Activated CD4-positive, alpha-beta T cell treated with anti-CD3 and anti-CD28 coated beads for 36 hours (primary cell): ENCODE measurements at regions not wholly inside any gene's neighbourhood (a gene's known extent, or its start where the extent isn't known, plus 50 kb on each side); places are given as distances from the start of the nearest gene placed in this dataset.
"Not testable (repeated sequence)": the region's sequence is repeated elsewhere in the genome, so short reads cannot be mapped to it uniquely, and the experiment has no call there.

Source experiments
- ATAC-seq: fragments of 200-7000 bp; cut with Tn5 transposase; one replicate; pipeline ENCODE4 v1.10.0; 2021; ENCODE audit warnings: mild to moderate bottlenecking, moderate library complexity
- CTCF ChIA-PET: fragments of 350-600 bp; sonication (Branson Sonifier 250); formaldehyde crosslinking; loops from one replicate; lab custom pipeline; 2021; ENCODE audit warnings: antibody characterized with exemption; lab: Charles Lee
- POLR2A ChIA-PET: fragments of 350-600 bp; sonication (Branson Sonifier 250); formaldehyde crosslinking; loops from one replicate; lab custom pipeline; 2021; ENCODE audit warnings: antibody characterized with exemption, inconsistent platforms; lab: Charles Lee
- DNase-seq: peaks from one replicate; pipeline ENCODE4 v3.0.0-alpha.2; 2020
- H3K27ac Mint-ChIP-seq: one replicate; pipeline ENCODE4 v1.8.0; 2021; ENCODE audit warnings: mixed read lengths
- H3K27me3 Mint-ChIP-seq: one replicate; pipeline ENCODE4 v1.8.0; 2021; ENCODE audit warnings: mixed read lengths
- H3K36me3 Mint-ChIP-seq: one replicate; pipeline ENCODE4 v1.8.0; 2021; ENCODE audit warnings: low read depth, mixed read lengths
- H3K4me1 Mint-ChIP-seq: one replicate; pipeline ENCODE4 v1.8.0; 2021; ENCODE audit warnings: mixed read lengths
- H3K4me3 Mint-ChIP-seq: one replicate; pipeline ENCODE4 v1.8.0; 2021; ENCODE audit warnings: mild to moderate bottlenecking, moderate library complexity, mixed read lengths
- H3K9me3 Mint-ChIP-seq: one replicate; pipeline ENCODE4 v1.8.0; 2021; ENCODE audit warnings: low read depth, mixed read lengths
- intact Hi-C, 2 experiments: fragments of 100-400 bp; cut with DNase I in 1 of 2; cut with micrococcal nuclease in 1 of 2; formaldehyde crosslinking; loops; one replicate each; pipeline versions ENCODE4 v1.14.2 to v1.15.1; 2022 to 2024; cut with DNase I, micrococcal nuclease

GRCh38 chr3:6449099-6449498 lies 411.8 kb upstream of the GRM7 start:
- no peak overlapping the region for H3K27ac Mint-ChIP-seq
- intact Hi-C loops, result no loop called here
- H3K36me3 Mint-ChIP-seq, result no peaks in the 10 kb centered on the region
- H3K27me3 Mint-ChIP-seq, result no peaks in the 10 kb centered on the region
- H3K4me1 Mint-ChIP-seq, result no peaks in the 10 kb centered on the region
- DNase-seq, result no peak
- ATAC-seq, result no peak
- no peak overlapping the region for H3K4me3 Mint-ChIP-seq
- POLR2A ChIA-PET, result no interaction called here
- H3K9me3 Mint-ChIP-seq, result peaks cover under 1% of the 10 kb centered on the region
- CTCF ChIA-PET, result no interaction called here

- Mint-ChIP-seq H3K4me1 (no peaks in the 10 kb centered on the region), H3K4me3 (no peak overlapping the region), H3K27ac (no peak overlapping the region), H3K9me3 (no peaks in the 10 kb centered on the region), H3K36me3 (no peaks in the 10 kb centered on the region), H3K27me3 (no peaks in the 10 kb centered on the region)
- DNase-seq (no peak), ATAC-seq (no peak)
- CTCF ChIA-PET, result no interaction called here
- POLR2A ChIA-PET, result no interaction called here
- intact Hi-C loops, result no loop called here
These were observed 407.9 kb upstream of the GRM7 start for GRCh38 chr3:6452974-6453373.

DNA sequence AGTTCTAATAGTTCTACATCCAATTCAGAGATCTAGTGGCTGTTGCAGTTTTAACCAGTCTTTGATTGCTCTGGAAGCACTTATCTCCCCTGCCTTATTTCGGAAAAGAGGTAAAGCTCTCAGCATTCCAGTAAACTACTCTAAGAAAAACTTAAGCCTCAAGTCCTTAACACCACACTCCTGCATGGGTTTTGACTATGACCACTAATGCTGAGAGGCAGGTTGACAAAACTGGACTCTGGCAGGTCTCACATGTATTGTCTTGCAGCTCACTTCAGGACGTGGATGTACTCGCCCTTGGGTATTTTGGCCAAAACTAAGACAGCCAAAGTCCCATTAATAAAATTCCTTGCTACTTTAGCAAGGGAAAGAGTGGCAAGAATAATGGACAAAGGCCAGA lies 405.9 kb upstream of the GRM7 start:
- no peaks in the 10 kb centered on the region for H3K4me1 Mint-ChIP-seq
- intact Hi-C loops, result no loop called here
- H3K36me3 Mint-ChIP-seq, result no peaks in the 10 kb centered on the region
- ChIA-PET POLR2A (no interaction called here), CTCF (no interaction called here)
- H3K4me3 Mint-ChIP-seq, result no peak overlapping the region
- H3K27ac Mint-ChIP-seq, result no peak overlapping the region
- ATAC-seq (no peak), DNase-seq (no peak)
- H3K27me3 Mint-ChIP-seq, result no peaks in the 10 kb centered on the region
- no peaks in the 10 kb centered on the region for H3K9me3 Mint-ChIP-seq

DNA sequence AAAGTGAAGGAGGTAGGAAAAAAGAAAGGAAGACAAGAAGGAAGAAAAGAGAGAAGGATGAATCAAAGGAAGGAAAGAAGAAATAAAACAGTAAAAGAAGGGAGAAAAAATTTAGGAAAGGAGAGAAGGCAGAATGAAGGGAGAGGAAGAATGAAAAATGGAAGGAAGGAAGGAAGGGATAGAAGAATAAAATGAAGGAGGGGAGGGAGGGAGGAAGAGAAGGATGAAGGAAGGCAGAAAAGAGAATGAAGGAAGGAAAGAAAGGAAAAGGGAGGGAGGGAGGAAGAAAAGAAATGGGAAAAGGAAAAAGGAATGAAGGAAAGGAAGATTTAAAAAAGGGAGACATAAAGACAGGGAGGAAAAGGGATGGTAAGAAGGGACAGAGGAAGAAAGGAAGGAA lies 393.7 kb upstream of the GRM7 start:
- CTCF ChIA-PET, result no interaction called here

GRCh38 chr3:6468589-6468988 lies 392.3 kb upstream of the GRM7 start:
- Mint-ChIP-seq H3K4me3 (no peak overlapping the region), H3K36me3 (no peaks in the 10 kb centered on the region), H3K27ac (no peak overlapping the region), H3K9me3 (peaks cover 2% of the 10 kb centered on the region), H3K27me3 (no peaks in the 10 kb centered on the region), H3K4me1 (no peaks in the 10 kb centered on the region)
- POLR2A ChIA-PET, result no interaction called here
- intact Hi-C loops, result no loop called here
- CTCF ChIA-PET, result no interaction called here
- no peak for ATAC-seq
- DNase-seq, result no peak

More for the DNA sequence above, 393.7 kb upstream of the GRM7 start:
- no peak overlapping the region for H3K4me3 Mint-ChIP-seq
- intact Hi-C loops, result no loop called here
- DNase-seq (no peak), ATAC-seq (no peak)
- POLR2A ChIA-PET, result no interaction called here
- no peaks in the 10 kb centered on the region for H3K4me1 Mint-ChIP-seq
- H3K27ac Mint-ChIP-seq, result no peak overlapping the region
- no peaks in the 10 kb centered on the region for H3K36me3 Mint-ChIP-seq
- H3K9me3 Mint-ChIP-seq, result peaks cover 7% of the 10 kb centered on the region
- H3K27me3 Mint-ChIP-seq, result no peaks in the 10 kb centered on the region

DNA sequence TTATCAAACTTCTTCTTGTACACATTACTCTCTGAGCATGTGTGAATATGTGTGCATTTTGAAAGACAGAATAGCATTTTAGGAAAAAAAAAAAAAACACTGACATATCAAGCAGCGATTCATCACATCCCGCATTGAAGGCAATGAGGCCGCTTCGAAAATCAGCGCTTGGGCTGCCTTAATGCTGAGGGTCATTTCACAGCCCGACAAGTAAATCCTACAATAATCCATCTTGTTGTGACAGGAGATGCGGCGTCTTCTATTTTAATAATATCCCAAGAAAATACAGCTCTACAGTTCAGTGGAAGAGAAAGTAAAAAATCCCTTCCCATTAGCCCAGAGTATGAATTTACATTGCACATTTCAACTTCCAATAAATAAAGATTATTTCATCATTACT lies 389.2 kb upstream of the GRM7 start:
- no peak overlapping the region for H3K4me3 Mint-ChIP-seq
- H3K36me3 Mint-ChIP-seq, result no peaks in the 10 kb centered on the region
- DNase-seq (no peak), ATAC-seq (no peak)
- intact Hi-C loops, result no loop called here
- no peak overlapping the region for H3K27ac Mint-ChIP-seq
- no peaks in the 10 kb centered on the region for H3K4me1 Mint-ChIP-seq
- peaks cover 2% of the 10 kb centered on the region for H3K9me3 Mint-ChIP-seq
- ChIA-PET CTCF (no interaction called here), POLR2A (no interaction called here)
- no peaks in the 10 kb centered on the region for H3K27me3 Mint-ChIP-seq

GRCh38 chr3:6490487-6491327 lies 370.2 kb upstream of the GRM7 start:
- ATAC-seq, H3K9me3 Mint-ChIP-seq, H3K4me1 Mint-ChIP-seq, POLR2A ChIA-PET, intact Hi-C loops, DNase-seq, H3K36me3 Mint-ChIP-seq, CTCF ChIA-PET, H3K27ac Mint-ChIP-seq, H3K4me3 Mint-ChIP-seq, H3K27me3 Mint-ChIP-seq: not testable (repeated sequence)

- Mint-ChIP-seq H3K9me3 (no peaks in the 10 kb centered on the region), H3K27ac (no peak overlapping the region), H3K4me1 (no peaks in the 10 kb centered on the region), H3K36me3 (no peaks in the 10 kb centered on the region), H3K27me3 (no peaks in the 10 kb centered on the region), H3K4me3 (no peak overlapping the region)
- DNase-seq (no peak), ATAC-seq (no peak)
- intact Hi-C loops, result no loop called here
- ChIA-PET CTCF (no interaction called here), POLR2A (no interaction called here)
These were observed 369.1 kb upstream of the GRM7 start for GRCh38 chr3:6491768-6492167.

DNA sequence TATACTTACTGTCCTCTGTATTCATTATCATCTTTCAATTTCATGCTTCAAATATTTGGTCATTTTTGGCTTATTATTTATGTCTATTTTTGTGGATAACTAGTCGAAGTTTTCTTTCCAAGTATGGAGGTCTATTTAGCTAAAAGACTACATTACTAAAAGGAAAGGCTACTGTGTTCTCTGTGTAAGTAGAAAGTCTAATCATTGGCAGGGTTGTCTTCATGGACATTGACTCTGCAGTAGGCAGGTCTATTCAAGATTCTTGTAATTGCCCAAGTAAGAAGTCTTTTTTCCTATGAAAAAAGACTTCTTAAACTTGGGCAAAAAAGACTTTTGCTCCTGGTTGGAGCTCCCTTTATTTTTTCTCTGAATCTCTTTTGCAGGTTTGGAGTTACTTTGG lies 368.6 kb upstream of the GRM7 start:
- intact Hi-C loops, result no loop called here
- H3K36me3 Mint-ChIP-seq, result no peaks in the 10 kb centered on the region
- no peak overlapping the region for H3K4me3 Mint-ChIP-seq
- H3K27me3 Mint-ChIP-seq, result no peaks in the 10 kb centered on the region
- POLR2A ChIA-PET, result no interaction called here
- no peak for DNase-seq
- no peak for ATAC-seq
- CTCF ChIA-PET, result no interaction called here
- no peaks in the 10 kb centered on the region for H3K9me3 Mint-ChIP-seq
- no peak overlapping the region for H3K27ac Mint-ChIP-seq
- H3K4me1 Mint-ChIP-seq, result no peaks in the 10 kb centered on the region

GRCh38 chr3:6498944-6499343 lies 362.0 kb upstream of the GRM7 start:
- POLR2A ChIA-PET, result not testable (repeated sequence)

DNA sequence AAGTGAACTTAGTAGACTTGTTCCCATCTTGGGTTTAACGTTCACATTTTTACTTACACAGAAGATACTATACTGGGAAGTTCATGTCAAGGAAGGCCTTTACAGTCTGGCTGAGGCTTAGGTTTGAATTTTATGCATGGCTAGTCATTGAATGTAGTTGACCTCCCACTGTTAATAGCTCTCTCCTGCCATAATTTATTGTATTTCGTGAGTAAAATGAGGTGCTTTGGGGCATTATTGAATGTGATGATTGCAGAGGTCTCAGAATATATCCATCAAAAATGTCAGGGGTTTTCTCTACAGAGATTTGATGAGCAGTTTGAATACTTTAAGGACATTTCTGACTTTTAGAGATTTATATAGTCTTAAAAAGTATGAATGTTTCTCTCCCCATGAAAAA lies 356.6 kb upstream of the GRM7 start:
- ATAC-seq (no peak), DNase-seq (no peak)
- POLR2A ChIA-PET, result no interaction called here
- Mint-ChIP-seq H3K9me3 (peaks cover 17% of the 10 kb centered on the region), H3K27ac (no peak overlapping the region), H3K36me3 (no peaks in the 10 kb centered on the region), H3K27me3 (no peaks in the 10 kb centered on the region), H3K4me1 (no peaks in the 10 kb centered on the region), H3K4me3 (no peak overlapping the region)
- CTCF ChIA-PET, result no interaction called here
- intact Hi-C loops, result no loop called here

More at GRCh38 chr3:6498944-6499343, 362.0 kb upstream of the GRM7 start:
- ATAC-seq, H3K4me1 Mint-ChIP-seq, H3K27ac Mint-ChIP-seq, intact Hi-C loops, H3K27me3 Mint-ChIP-seq, CTCF ChIA-PET, H3K4me3 Mint-ChIP-seq, H3K36me3 Mint-ChIP-seq, DNase-seq: not testable (repeated sequence)
- peaks cover 14% of the 10 kb centered on the region for H3K9me3 Mint-ChIP-seq

DNA sequence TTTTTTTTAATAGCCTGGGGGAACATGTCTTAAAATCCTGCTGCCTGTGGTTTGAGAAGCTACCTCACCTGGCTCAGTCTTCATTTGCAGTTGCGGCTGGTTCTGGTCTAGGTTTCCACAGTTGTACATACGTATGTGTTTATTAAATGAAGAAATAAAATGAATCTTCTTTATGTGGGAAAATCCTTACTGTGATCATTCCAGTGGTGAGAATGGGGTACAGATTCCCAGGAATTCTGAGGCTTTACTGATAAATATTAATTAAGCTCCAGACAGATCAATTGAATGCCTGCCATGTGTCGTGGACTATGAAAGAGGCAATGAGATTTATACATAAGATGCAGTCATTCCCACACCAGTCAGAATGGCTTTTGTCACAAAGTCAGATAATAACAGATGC lies 356.1 kb upstream of the GRM7 start:
- H3K4me1 Mint-ChIP-seq, result no peaks in the 10 kb centered on the region
- no peak for ATAC-seq

More for the DNA sequence above, 356.1 kb upstream of the GRM7 start:
- ChIA-PET POLR2A (no interaction called here), CTCF (no interaction called here)
- Mint-ChIP-seq H3K36me3 (no peaks in the 10 kb centered on the region), H3K27me3 (no peaks in the 10 kb centered on the region), H3K4me3 (no peak overlapping the region), H3K27ac (no peak overlapping the region), H3K9me3 (peaks cover 14% of the 10 kb centered on the region)
- DNase-seq, result no peak
- intact Hi-C loops, result no loop called here
